ENCODE measurements at regions not wholly inside any gene's neighbourhood (a gene's known extent, or its start where the extent isn't known, plus 50 kb on each side); places are given as distances from the start of the nearest gene placed in this dataset.
"Not testable (repeated sequence)": the region's sequence is repeated elsewhere in the genome, so short reads cannot be mapped to it uniquely, and the experiment has no call there.

DNA sequence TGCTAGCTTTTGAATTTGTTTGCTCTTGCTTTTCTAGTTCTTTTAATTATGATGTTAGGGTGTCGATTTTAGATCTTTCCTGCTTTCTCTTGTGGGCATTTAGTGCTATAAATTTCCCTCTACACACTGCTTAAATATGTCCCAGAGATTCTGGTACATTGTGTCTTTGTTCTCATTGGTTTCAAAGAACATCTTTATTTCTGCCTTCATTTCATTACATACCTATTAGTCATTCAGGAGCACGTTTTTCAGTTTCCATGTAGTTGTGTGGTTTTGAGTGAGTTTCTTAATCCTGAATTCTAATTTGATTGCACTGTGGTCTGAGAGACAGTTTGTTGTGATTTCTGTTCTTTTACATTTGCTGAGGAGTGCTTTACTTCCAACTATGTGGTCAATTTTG lies 51.2 kb upstream of the MB21D2 start:
- DNase-seq = not testable (repeated sequence)

DNA sequence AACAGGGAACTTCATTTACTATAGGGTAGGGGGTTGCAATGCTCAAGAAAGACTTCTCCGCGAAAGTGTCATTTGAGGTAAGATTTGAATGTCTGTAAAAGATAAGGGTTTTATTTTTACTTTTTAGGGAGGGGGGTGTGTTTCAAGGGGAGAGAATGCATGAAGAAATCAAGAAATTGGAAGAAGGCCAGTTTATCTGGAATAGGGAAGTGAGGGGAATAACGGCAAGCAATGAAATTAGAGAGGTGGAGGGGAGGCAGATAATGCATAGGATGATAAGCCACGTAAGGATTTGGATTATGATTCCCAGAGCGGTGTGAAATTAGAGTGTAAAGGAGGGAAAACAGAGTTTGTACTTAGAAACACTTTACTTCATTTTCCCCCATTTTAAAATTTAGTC lies 63.0 kb upstream of the MB21D2 start:
- no peak for DNase-seq

DNA sequence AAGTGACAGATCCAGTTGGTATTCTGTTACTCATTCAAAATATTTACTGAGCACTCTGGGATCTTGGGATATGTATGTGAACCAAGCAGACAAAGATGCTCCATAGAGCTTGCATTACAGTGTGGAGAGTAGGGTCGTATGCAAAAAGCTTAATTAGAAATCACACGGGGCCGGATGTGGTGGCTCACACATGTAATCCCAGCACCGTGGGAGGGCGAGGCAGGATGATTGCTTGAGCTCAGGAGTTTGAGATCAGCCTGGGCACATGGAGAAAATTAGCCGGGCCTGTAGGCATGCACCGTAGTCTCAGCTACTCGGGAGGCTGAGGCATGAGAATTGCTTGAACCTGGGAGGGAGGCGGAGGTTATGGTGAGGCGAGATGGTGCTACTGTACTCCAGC lies 68.7 kb upstream of the MB21D2 start:
- no peak for DNase-seq

DNA sequence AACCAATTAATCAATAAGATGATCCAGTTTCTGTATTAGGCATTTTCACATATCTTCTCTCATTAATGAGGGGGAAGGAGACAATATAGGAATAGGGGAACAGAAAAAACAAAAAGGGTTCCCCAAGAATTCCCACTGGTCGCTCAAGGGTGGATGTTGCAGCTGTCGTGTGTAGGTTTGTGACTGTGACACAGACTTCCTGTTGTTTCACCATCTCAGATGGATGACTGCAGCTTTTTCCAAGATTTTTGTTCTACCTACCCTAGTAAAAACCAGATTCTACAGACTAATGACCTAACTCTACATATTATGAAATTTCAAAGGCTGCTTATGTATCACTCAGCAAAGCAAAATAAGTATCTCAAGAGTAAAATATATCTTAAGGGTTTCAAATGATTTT lies 73.7 kb upstream of the MB21D2 start:
- DNase-seq = no peak

- DNase-seq = no peak
Measured at GRCh38 chr3:192992361-192992760, 74.7 kb upstream of the MB21D2 start.

- DNase-seq = no peak
Measured at GRCh38 chr3:192993411-192993810, 75.8 kb upstream of the MB21D2 start.

DNA sequence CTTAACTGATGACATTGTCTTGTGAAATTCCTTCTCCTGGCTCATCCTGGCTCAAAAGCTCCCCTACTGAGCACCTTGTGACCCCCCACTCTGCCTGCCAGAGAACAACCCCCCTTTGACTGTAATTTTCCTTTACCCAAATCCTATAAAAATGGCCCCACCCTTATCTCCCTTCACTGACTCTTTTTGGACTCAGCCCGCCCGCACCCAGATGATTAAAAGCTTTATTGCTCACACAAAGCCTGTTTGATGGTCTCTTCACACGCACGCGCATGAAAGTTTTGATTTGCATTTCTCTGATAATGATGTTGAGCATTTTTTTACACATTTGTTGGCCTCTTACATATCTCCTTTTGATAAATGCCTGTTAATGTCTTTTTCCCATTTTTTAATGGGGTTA lies 83.5 kb upstream of the MB21D2 start:
- DNase-seq = not testable (repeated sequence)

DNA sequence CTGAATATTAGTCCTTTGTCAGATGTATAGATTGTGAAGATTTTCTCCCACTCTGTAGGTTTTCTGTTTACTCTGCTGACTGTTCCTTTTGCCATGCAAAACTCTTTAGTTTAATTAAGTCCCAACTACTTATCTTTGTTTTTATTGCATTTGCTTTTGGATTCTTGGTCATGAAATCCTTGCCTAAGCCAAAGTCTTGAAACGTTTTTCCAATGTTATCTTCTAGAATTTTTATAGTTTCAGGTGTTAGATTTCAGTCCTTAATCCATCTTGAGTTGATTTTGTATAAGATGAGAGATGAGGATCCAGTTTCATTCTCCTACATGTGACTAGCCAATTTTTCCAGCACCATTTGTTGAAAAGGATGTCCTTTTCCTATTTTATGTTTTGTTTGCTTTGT lies 86.0 kb upstream of the MB21D2 start:
- not testable (repeated sequence) for DNase-seq

DNA sequence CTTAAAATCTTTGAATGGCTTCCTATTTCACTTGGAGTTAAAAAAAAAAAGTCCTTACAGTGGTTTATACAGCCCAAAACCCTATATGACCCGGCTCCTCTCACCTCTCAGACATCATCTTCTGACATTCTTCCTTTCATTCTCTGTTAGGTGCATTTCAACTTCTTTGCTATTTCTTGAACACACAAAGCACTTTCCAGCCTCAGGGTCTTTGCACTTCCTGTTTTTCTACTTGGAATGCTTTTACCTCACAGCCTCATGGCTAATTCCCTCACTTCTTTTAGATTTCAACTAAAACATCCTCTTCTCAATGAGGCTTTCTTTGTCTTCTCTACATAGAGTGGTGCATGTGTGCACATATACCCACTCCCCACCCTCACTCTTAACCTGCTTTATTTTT lies 91.0 kb upstream of the MB21D2 start:
- DNase-seq = no peak

GRCh38 chr3:193010191-193010590 lies 92.5 kb upstream of the MB21D2 start:
- DNase-seq = no peak

DNA sequence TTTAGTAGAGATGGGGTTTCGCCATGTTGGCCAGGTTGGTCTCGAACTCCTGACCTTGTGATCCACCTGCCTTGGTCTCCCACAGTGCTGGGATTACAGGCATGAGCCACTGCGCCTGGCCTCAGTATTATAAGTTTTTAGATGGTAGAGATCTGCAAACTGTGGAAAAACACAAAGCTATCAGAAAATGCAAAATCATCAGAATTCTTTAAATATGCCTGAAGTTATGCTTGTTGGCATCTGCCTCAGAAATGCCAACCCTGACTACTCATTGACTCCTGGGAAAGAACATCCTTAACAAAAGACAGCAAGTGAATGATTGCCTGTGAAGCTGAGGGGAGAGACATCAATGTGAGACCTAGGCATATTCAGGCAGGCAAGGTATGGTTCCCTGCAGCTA lies 94.3 kb upstream of the MB21D2 start:
- DNase-seq = no peak

DNA sequence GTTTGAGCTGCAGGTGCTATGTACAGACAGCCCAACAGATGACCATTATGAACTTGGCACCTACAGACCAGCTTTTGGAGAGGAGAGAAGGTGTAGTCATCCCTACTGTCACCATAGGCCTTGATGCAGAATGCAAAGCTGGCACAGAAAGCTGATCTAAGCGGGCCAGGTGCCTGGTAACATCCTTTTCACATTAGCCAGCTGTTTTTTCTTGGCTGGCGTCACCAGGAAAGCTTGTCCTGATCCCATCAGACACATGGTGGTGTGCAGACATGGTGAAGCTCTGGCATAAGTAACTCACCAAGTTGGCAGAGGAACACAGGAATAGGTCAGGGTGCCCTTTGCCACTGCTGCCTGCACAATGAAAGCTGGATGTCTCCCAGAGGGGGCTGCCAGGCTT lies 97.2 kb upstream of the MB21D2 start:
- no peak for DNase-seq

GRCh38 chr3:193016437-193016901 lies 98.8 kb upstream of the MB21D2 start:
- no peak for DNase-seq

GRCh38 chr3:193021506-193022010 lies 103.9 kb upstream of the MB21D2 start:
- DNase-seq = no peak

- no peak for DNase-seq
Measured at GRCh38 chr3:193023218-193023617, 105.6 kb upstream of the MB21D2 start.

DNA sequence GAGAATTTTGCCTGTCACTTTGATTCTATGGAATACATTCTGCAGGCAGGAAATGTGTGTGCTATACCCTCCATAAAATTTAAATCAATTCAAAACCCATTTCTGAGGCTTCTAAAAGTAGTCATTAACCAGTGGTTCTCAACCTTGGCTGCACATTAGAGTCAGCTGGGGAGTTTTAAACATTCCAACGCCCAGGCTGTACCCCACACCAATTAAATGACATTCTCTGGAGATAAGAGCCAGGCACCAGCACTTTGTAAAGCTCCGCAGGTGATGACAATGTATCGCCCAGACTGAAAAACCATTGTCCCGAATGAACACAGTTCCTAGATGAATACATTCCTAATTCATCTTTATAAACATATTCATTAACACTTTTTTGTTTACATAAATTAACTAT lies 110.6 kb upstream of the MB21D2 start:
- no peak for DNase-seq

GRCh38 chr3:193029800-193030199 lies 112.1 kb upstream of the MB21D2 start:
- DNase-seq = no peak

GRCh38 chr3:193030276-193030675 lies 112.6 kb upstream of the MB21D2 start:
- no peak for DNase-seq

- DNase-seq = no peak
Measured at GRCh38 chr3:193031911-193032310, 114.3 kb upstream of the MB21D2 start.

DNA sequence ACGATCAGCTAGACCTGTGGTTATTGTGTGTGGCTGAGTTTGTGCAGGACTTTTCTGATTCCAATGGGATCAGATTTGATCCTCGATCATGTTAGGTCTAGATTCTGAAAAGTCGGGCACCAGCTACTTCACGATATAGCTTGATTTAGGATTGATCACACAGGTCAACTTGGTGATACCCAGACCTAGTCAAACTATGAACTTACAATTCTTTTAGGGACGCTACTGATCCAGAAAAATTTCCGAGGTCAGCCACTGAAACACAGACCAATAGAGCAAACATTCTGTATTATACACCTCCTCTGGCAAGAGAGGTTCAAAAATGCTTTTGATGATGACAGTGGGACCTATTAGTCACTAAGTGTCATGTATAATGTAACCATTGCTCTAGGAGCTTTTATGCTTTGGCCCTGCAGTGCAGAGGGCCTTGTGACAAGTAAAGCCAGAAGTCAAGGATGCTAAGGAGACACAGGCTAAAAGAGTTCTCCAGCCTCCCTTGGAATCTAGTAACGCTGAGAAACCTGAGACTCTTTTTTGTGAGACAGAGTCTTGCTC lies 115.6 kb upstream of the MB21D2 start:
- DNase-seq = no peak

DNA sequence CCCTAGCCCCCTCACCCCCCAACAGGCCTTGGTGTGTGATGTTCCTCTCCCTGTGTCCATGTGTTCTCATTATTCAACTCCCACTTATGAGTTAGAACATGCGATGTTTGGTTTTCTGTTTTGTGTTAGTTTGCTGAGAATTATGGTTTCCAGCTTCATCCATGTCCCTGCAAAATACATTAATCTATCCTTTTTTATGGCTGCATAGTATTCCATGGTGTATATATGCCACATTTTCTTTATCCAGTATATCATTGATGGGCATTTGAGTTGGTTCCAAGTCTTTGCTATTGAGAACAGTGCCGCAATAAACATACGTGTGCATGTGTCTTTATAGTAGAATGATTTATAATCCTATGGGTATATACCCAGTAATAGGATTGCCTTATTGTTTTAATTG lies 120.2 kb upstream of the MB21D2 start:
- not testable (repeated sequence) for DNase-seq

DNA sequence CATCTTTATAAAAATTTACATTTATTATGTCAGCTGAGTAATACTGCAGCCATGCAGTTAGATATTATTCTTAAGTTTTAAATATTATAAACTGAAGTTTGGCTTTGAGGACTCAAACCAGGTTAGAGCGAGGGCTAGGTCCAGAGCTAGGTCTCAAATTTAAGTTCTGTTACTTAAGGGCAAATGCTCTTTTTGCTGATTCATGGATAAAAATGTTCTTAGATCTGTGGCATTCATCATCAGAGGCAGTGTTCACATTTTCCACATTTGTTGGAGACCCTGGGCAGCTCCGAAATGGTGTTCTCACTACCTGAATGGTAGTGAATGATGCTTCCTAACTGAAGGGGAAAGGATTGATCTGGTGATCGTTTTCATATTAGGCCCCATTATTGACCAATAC lies 121.4 kb upstream of the MB21D2 start:
- no peak for DNase-seq

DNA sequence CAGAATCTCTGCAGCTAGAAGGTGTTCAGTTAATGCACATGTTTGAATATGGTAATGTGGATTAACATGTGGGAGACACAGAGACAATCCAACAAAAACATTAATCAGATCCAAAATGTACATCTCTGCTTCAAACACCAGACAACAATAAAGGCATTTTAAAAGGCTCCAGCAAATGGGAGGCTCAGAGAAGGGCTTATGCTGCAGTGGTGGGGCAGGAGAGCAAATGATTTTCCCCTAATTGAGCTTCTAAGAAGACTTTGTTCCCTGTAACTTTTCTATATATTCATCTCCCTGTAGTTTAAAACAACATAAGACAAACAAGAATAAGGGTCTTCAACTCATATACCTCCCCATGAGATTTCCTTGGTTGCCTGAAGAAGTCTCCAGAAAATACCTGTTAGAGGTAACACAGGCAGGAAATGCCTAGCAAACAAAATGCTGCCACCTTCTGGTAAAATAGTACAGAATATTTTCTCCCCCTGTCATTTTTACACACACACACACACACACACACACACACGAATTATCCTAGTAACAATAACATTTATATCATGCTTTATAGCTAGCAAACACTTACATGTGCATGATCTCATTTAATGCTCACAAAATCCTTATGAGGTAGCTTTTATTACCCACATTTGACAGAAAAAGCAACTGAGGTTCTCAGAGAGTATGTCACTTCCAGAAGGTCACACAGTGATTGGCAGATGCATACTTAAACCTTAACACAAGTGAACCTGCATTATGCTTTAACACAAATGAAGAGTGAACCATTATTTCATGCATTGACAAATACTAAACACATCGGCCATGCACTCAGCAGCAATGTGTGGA lies 123.4 kb upstream of the MB21D2 start:
- peak; percentile 47 for DNase-seq

DNA sequence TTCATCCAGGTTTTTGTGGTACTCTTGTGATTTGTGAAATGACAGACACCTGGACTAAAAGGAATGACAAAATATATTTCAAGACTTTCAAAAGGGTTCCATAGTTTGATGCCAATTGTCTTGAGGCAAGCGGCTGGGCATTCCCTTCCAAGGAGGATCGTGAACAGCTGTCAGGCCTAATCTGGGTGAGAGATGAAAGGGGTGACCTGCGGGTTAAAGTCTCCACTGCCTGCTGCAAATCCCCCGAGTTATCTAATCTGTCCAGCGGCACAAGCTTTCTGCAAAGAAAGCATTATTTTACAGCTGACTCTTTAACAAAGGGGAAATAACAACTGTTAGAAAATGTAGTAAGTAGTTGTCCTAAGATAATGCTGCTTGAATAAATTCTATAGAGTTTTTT lies 128.7 kb upstream of the MB21D2 start:
- no peak for DNase-seq

- DNase-seq = not testable (repeated sequence)
Measured at GRCh38 chr3:193047461-193047860, 129.8 kb upstream of the MB21D2 start.
